Lung (tissue), 11 donors: ENCODE measurements at regions not wholly inside any gene's neighbourhood (a gene's known extent, or its start where the extent isn't known, plus 50 kb on each side); places are given as distances from the start of the nearest gene placed in this dataset.

Experiments
- ATAC-seq: fragments of 200-7000 bp; cut with Tn5 transposase; one replicate; pipeline ENCODE4 v1.9.1; 2020; ENCODE audit warnings: moderate number of reproducible peaks; ENCODE audit not compliant: insufficient read depth, low FRiP score
- DNase-seq, 3 donors: peaks; one replicate each; pipeline ENCODE4 v3.0.0-alpha.2; 2013 to 2017
- H3K27ac ChIP-seq, 2 donors: one replicate each; pipeline ENCODE4 v1.5.1; 2013; ENCODE audit warnings: mild to moderate bottlenecking in 2 of 2, moderate library complexity in 2 of 2, control low read depth in 1 of 2, inconsistent platforms in 1 of 2, low read depth in 1 of 2, low read length in 1 of 2
- H3K27me3 ChIP-seq, 3 donors: one replicate each; pipeline ENCODE4 v1.5.1; 2013; ENCODE audit warnings: low read length in 2 of 3; ENCODE audit not compliant: control insufficient read depth in 3 of 3, insufficient read depth in 3 of 3
- H3K36me3 ChIP-seq, 4 donors: one replicate each; pipeline ENCODE4 v1.5.1; 2013; ENCODE audit warnings: low read length in 4 of 4, mild to moderate bottlenecking in 1 of 4, moderate library complexity in 1 of 4; ENCODE audit not compliant: control insufficient read depth in 4 of 4, insufficient read depth in 4 of 4
- H3K4me1 ChIP-seq, 5 donors: one replicate each; pipeline ENCODE4 v1.5.1; 2013; ENCODE audit warnings: low read length in 5 of 5, mild to moderate bottlenecking in 2 of 5, moderate library complexity in 1 of 5; ENCODE audit not compliant: control insufficient read depth in 5 of 5, insufficient read depth in 5 of 5
- H3K4me3 ChIP-seq: one replicate; pipeline ENCODE4 v1.5.1; 2013; ENCODE audit warnings: mild to moderate bottlenecking, control low read depth, moderate library complexity
- H3K9ac ChIP-seq, 2 donors: one replicate each; pipeline ENCODE4 v1.5.1; 2013; ENCODE audit warnings: low read length in 2 of 2, control low read depth in 1 of 2; ENCODE audit not compliant: insufficient read depth in 1 of 2
- H3K9me3 ChIP-seq, 4 donors: one replicate each; pipeline ENCODE4 v1.5.1; 2013; ENCODE audit warnings: low read length in 3 of 4, mild to moderate bottlenecking in 1 of 4, moderate library complexity in 1 of 4; ENCODE audit not compliant: control insufficient read depth in 4 of 4, insufficient read depth in 3 of 4
- CTCF ChIP-seq: IDR thresholded peaks from 2 replicates; pipeline ENCODE4 v1.5.1; 2012; ENCODE audit warnings: mild to moderate bottlenecking; ENCODE audit errors: control extremely low read depth, extremely low read depth
- WGBS, 2 donors: extraction: QIAGEN DNeasy Blood & Tissue Kit; methylation state at CpG; one replicate each; pipeline ENCODE4 v1.1.7; 2013; 5-methylcytosine and 5-hydroxymethylcytosine counted together
- donor health status: control.
- donor health status: control.
- donor health status: Bipolar disorder and iron deficiency.
- donor health status: healthy.
- donor health status: DM: yes; HTN: yes; CAD: no.

DNA sequence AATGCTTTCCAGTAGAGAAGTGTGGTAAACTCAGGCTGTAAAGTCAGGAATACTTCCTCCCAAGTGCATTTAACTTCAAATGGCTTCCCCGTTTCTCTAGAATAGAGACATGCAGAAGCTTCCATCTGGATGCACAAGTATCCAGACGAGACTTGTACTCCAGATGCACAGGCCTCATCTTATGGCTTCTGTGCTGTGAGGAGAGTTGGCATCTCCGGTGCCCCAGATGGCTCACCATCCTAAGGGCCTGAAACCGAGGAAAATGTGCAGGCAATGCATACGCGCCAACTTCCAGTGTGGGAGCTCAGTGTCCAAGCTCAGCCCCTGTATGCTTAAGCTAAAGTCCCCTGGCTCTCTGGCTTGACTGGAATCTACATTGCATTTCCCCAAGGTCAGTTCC, 184.0 kb upstream of the TBL1X start:
- no peak overlapping the region for H3K4me3 ChIP-seq
- H3K27me3 ChIP-seq, result peaks cover 0 to 6% (median 6%) of the 10 kb centered on the region in 3 donors
- no peaks in the 10 kb centered on the region for H3K36me3 ChIP-seq
- peaks cover 0 to 1% (median 0%) of the 10 kb centered on the region in 5 donors for H3K4me1 ChIP-seq
- no peaks in the 10 kb centered on the region for H3K9me3 ChIP-seq
- 91 to 93% methylated on average over 4 to 6 of the region's 6 CpGs for WGBS, 2 donors
- no peak overlapping the region for H3K9ac ChIP-seq
- H3K27ac ChIP-seq, result no peak overlapping the region
- TF ChIP-seq CTCF, result no peak
- DNase-seq, result no peak
- no peak for ATAC-seq

GRCh38 chrX:9282325-9282724, 182.5 kb upstream of the TBL1X start:
- peak in 1 of 3 donors; percentile 53 for DNase-seq
- H3K36me3 ChIP-seq, result no peaks in the 10 kb centered on the region
- H3K4me3 ChIP-seq, result no peak overlapping the region
- H3K9ac ChIP-seq, result no peak overlapping the region
- 21 to 38% methylated on average over 2 of the region's 2 CpGs for WGBS, 2 donors
- peaks cover 0 to 1% (median 0%) of the 10 kb centered on the region in 5 donors for H3K4me1 ChIP-seq
- H3K9me3 ChIP-seq, result no peaks in the 10 kb centered on the region
- no peak for ATAC-seq
- TF ChIP-seq CTCF, result no peak
- H3K27ac ChIP-seq, result no peak overlapping the region
- peaks cover 0 to 6% (median 6%) of the 10 kb centered on the region in 3 donors for H3K27me3 ChIP-seq

DNA sequence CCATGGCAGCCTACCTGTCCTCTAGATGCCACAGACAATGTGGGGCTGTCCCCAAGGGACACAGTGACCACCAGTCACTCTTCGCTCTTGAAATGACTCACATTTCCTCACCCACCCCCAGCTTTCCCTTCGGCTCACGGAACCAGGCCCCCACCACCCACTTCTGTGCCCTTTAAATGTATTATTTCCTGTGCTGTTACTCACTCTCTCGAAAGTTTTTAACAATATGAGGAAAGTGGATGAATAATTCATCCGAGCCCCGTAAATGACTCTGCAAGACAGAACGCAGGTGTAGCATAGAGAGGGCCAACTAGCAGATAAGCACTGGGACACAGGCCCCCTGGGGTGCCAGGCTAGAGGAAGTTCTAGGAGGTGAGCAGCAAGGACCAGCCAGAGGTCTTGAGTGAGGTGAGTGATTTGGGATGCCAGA, 179.5 kb upstream of the TBL1X start:
- no peaks in the 10 kb centered on the region for H3K36me3 ChIP-seq
- H3K27me3 ChIP-seq, result peaks cover 0 to 8% (median 7%) of the 10 kb centered on the region in 3 donors
- no peak overlapping the region for H3K27ac ChIP-seq
- H3K4me1 ChIP-seq, result peaks cover 0 to 1% (median 0%) of the 10 kb centered on the region in 5 donors
- no peak overlapping the region for H3K4me3 ChIP-seq
- DNase-seq, result no peak
- H3K9ac ChIP-seq, result no peak overlapping the region
- no peak for TF ChIP-seq CTCF
- no peaks in the 10 kb centered on the region for H3K9me3 ChIP-seq
- 30 to 49% methylated on average over 7 of the region's 7 CpGs for WGBS, 2 donors
- no peak for ATAC-seq

DNA sequence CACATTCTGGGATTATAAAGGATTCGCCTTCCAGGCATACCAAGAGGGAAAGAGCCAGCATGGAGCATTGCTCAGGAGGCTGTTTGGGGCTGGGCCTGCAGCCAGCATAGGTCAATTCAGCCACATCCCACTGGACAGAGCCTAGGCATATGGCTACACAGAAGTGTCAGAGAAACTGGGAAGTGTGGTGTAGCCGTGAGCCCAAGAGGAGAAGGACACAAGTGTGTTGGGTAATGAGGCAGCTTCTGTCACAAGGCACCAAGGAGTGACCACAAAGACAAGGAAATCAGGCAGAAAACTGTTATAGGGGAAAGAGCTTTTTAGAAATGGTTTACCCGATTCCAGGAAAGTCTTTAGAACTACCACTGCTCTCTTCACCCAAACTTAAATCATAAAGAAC, 178.6 kb upstream of the TBL1X start:
- DNase-seq (no peak), ATAC-seq (no peak)
- no peak overlapping the region for H3K27ac ChIP-seq
- H3K27me3 ChIP-seq, result peaks cover 0 to 15% (median 5%) of the 10 kb centered on the region in 3 donors
- peaks cover 0 to 1% (median 0%) of the 10 kb centered on the region in 5 donors for H3K4me1 ChIP-seq
- no peak overlapping the region for H3K4me3 ChIP-seq
- 45 to 76% methylated on average over 3 of the region's 3 CpGs for WGBS, 2 donors
- H3K9me3 ChIP-seq, result no peaks in the 10 kb centered on the region
- no peak for TF ChIP-seq CTCF
- no peaks in the 10 kb centered on the region for H3K36me3 ChIP-seq
- no peak overlapping the region for H3K9ac ChIP-seq
